Prostate gland (tissue), 2 donors: ENCODE measurements at regions not wholly inside any gene's neighbourhood (a gene's known extent, or its start where the extent isn't known, plus 50 kb on each side); places are given as distances from the start of the nearest gene placed in this dataset.
"Not testable (repeated sequence)": the region's sequence is repeated elsewhere in the genome, so short reads cannot be mapped to it uniquely, and the experiment has no call there.

ENCODE experiments used
- POLR2A ChIP-seq: fragments of 450-650 bp; IDR thresholded peaks from one replicate; pipeline ENCODE4 v1.6.1; 2016; ENCODE audit warnings: antibody characterized with exemption, mild to moderate bottlenecking
- POLR2AphosphoS5 ChIP-seq: sonication (generic); formaldehyde crosslinking; IDR thresholded peaks from one replicate; pipeline ENCODE4 v1.6.1; 2017; ENCODE audit warnings: antibody characterized with exemption
- TF ChIP-seq, protein P1 (sequence below), 4 experiments: fragments of 200-600 bp in 2 of 4; fragments of 450-650 bp in 2 of 4; sonication (generic) in 2 of 4; IDR thresholded peaks; 1 replicate in 3 of 4; 2 replicates in 1 of 4; pipeline ENCODE4 v1.5.1; 2016 to 2019; ENCODE audit warnings: antibody characterized with exemption in 4 of 4, mild to moderate bottlenecking in 2 of 4, moderate library complexity in 2 of 4

DNA sequence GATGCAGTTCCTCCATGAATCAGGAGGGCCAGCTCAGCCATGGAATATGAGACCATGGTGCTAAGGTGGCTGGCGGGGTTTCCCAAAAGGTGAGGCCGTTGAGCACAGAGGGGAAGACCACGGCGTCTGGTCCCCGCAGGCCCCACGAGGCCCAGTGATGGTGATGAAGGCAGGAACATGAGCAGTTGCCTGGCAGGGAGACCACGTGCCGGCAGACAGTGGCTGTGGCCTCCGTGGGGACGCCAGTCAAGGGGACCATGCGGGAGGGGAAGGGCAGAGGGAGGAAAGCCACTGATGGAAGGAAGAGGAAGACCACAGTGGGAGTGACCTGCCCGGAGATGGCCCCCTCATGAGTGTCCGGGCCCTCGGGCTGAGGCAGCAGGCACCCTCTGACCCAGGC, 220.9 kb upstream of the SGCG start:
- TF ChIP-seq, protein P1, sequence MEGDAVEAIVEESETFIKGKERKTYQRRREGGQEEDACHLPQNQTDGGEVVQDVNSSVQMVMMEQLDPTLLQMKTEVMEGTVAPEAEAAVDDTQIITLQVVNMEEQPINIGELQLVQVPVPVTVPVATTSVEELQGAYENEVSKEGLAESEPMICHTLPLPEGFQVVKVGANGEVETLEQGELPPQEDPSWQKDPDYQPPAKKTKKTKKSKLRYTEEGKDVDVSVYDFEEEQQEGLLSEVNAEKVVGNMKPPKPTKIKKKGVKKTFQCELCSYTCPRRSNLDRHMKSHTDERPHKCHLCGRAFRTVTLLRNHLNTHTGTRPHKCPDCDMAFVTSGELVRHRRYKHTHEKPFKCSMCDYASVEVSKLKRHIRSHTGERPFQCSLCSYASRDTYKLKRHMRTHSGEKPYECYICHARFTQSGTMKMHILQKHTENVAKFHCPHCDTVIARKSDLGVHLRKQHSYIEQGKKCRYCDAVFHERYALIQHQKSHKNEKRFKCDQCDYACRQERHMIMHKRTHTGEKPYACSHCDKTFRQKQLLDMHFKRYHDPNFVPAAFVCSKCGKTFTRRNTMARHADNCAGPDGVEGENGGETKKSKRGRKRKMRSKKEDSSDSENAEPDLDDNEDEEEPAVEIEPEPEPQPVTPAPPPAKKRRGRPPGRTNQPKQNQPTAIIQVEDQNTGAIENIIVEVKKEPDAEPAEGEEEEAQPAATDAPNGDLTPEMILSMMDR (IDR thresholded peaks at IDR 0.05), result not testable (repeated sequence)
- TF ChIP-seq POLR2A, POLR2AphosphoS5: not testable (repeated sequence)
